DMS153 (cell line): ENCODE measurements at regions not wholly inside any gene's neighbourhood (a gene's known extent, or its start where the extent isn't known, plus 50 kb on each side); places are given as distances from the start of the nearest gene placed in this dataset.

ENCODE experiments used
- DNase-seq: peaks from one replicate; lab custom pipeline; 2025; lab: John Stamatoyannopoulos, UW

- DNase-seq = no peak
Observed at GRCh38 chr16:65500007-65500406, 378.1 kb upstream of the CDH11 start.

- no peak for DNase-seq
Observed at GRCh38 chr16:65499566-65499965, 377.7 kb upstream of the CDH11 start.

- peak; percentile 20 for DNase-seq
Observed at GRCh38 chr16:65497571-65497970, 375.7 kb upstream of the CDH11 start.

GRCh38 chr16:65495106-65495505, 373.2 kb upstream of the CDH11 start:
- no peak for DNase-seq

GRCh38 chr16:65494609-65495008, 372.7 kb upstream of the CDH11 start:
- no peak for DNase-seq

- DNase-seq = no peak
Observed at GRCh38 chr16:65494080-65494479, 372.2 kb upstream of the CDH11 start.

GRCh38 chr16:65490286-65490685, 368.4 kb upstream of the CDH11 start:
- DNase-seq = no peak

GRCh38 chr16:65489531-65490023, 367.7 kb upstream of the CDH11 start:
- DNase-seq = no peak

GRCh38 chr16:65487231-65487630, 365.4 kb upstream of the CDH11 start:
- no peak for DNase-seq

- no peak for DNase-seq
Observed at GRCh38 chr16:65481956-65482355, 360.1 kb upstream of the CDH11 start.

GRCh38 chr16:65480281-65481091, 358.6 kb upstream of the CDH11 start:
- peak; percentile 90 for DNase-seq

- no peak for DNase-seq
Observed at GRCh38 chr16:65476448-65476955, 354.6 kb upstream of the CDH11 start.

GRCh38 chr16:65473699-65474098, 351.8 kb upstream of the CDH11 start:
- DNase-seq = no peak

- DNase-seq = no peak
Observed at GRCh38 chr16:65469116-65469515, 347.3 kb upstream of the CDH11 start.

GRCh38 chr16:65468133-65468532, 346.3 kb upstream of the CDH11 start:
- no peak for DNase-seq

GRCh38 chr16:65463652-65464260, 341.9 kb upstream of the CDH11 start:
- no peak for DNase-seq

- DNase-seq = no peak
Observed at GRCh38 chr16:65457084-65457483, 335.2 kb upstream of the CDH11 start.

- DNase-seq = no peak
Observed at GRCh38 chr16:65455761-65456160, 333.9 kb upstream of the CDH11 start.

- no peak for DNase-seq
Observed at GRCh38 chr16:65453646-65454045, 331.8 kb upstream of the CDH11 start.

- DNase-seq = no peak
Observed at GRCh38 chr16:65449526-65449925, 327.7 kb upstream of the CDH11 start.

- no peak for DNase-seq
Observed at GRCh38 chr16:65446427-65446826, 324.6 kb upstream of the CDH11 start.

GRCh38 chr16:65445313-65446260, 323.7 kb upstream of the CDH11 start:
- no peak for DNase-seq
